NCI-H460 (cell line): ENCODE measurements at regions not wholly inside any gene's neighbourhood (a gene's known extent, or its start where the extent isn't known, plus 50 kb on each side); places are given as distances from the start of the nearest gene placed in this dataset.

Experiments used
- DNase-seq: peaks from one replicate; pipeline ENCODE4 v3.0.0-alpha.2; 2016; ENCODE audit warnings: low read depth; ENCODE audit errors: extremely low read depth

GRCh38 chr11:41849250-41849649, 389.8 kb upstream of the LRRC4C start:
- DNase-seq = no peak

DNA sequence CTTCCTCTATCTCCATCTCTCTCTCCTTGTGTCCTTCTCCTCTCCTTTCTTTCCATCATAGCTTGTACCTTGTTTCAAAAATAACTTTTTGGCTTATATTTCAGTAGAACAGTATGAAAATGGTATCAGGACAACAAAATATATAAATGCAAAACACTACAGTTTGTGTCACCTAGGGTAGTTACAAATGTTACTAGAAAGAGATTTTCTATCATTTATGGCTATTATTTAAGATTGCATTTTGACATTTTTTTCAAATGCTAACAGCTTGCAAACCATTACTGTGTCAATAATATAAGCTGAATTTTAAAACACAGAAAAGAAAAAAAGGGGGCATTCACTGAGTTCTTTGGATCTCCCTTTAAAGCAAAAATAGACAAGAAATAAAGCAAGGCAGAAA, 392.3 kb upstream of the LRRC4C start:
- no peak for DNase-seq

DNA sequence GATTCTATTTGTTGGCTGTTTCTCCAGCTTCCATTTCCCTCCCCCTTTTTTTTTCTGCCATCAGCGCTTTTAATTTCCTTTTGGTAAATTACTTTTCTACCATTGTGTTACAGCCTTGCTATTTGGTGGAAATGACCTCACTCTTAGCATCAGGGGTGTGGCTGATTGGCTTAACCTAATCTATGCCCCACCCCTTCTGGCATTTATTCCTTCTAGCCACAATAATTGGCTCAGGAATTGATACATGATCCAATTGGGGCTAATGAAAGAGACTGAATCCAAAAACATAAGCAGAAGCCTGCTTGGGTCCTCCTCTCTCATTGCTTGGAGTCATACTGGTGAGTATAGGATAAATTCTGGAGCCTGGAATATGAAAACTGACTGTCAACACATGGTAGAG, 402.4 kb upstream of the LRRC4C start:
- no peak for DNase-seq

- no peak for DNase-seq
Measured at GRCh38 chr11:41866525-41866924, 407.1 kb upstream of the LRRC4C start.

DNA sequence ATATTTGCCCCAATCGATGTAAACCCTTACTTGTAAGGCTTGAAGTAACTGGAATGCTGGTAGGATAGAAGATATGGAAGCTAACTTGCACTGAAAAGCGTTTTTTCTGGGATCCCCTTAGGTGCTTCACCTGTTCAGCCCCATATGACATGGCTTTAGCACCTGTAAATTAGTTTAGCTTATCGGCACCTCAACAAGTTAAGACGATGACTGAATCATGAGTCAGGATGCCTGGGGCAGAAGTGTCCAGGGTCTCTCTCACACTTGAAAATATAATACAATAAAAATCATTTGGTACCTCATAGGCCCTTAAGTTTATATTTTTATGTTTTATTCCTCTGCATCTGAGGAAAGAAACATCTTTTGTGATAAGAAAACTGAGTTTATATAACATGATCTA, 409.2 kb upstream of the LRRC4C start:
- no peak for DNase-seq

DNA sequence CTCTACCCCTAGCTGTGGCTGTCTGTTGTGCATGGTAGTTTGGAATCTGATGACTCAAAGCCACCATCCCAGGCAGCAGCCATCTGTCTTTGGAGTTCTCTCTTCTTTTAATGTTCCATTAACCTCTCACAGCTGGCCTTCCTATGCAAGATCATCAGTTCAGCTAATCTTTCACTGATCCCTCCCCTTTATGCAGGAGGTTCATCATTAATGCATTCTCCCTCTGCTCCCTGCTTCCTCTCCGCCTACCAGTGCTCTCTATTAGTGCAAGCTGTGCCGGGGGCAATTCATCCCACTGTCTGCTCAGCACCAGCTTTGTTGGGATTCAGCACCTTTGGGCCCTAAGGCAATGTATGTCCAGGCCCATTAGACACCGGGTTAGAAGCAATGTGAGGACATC, 413.0 kb upstream of the LRRC4C start:
- DNase-seq = no peak

GRCh38 chr11:41872870-41873269, 413.4 kb upstream of the LRRC4C start:
- no peak for DNase-seq

- DNase-seq = no peak
Measured at GRCh38 chr11:41878095-41878494, 418.6 kb upstream of the LRRC4C start.

- DNase-seq = peak; percentile 25
Measured at GRCh38 chr11:41879214-41879613, 419.8 kb upstream of the LRRC4C start.

DNA sequence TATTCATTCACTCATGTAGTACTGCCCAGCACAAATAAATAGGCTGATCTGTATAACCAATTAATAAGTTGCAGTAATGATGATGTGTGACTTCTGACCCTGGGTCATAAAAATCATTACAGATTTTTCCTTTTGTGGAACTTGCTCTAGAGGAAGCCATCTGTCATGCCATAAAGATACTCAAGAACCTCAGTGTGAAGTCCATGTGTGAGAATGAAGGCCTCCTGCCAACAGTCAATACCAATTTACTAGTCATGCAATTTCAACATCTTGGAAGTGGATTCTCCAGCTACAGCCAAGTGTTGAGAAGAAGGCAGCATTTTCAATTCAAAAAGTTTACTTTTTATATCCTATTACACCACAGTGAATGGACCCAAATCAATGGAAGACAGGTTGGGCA, 435.6 kb upstream of the LRRC4C start:
- DNase-seq = no peak

GRCh38 chr11:41897991-41898390, 438.5 kb upstream of the LRRC4C start:
- no peak for DNase-seq

DNA sequence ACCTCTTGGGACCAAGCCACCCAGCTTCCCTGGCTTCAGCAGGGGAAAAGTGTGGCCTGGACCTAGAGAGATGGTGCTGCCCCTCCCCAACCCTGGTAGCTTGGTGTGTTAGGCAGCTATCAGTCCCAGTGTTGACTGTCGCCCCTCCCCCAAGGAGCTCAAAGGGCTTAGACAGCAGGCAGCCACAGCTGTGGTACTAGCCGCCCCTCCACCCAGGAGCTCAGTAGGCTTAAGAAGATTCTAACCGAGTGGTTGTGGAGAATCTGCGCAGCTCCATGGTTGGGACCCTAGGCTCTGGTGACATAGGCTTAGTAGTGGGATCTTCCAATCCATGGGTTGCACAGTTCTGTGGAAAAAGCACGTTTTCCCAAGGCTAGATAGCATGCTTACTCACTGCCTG, 458.4 kb upstream of the LRRC4C start:
- DNase-seq = no peak

DNA sequence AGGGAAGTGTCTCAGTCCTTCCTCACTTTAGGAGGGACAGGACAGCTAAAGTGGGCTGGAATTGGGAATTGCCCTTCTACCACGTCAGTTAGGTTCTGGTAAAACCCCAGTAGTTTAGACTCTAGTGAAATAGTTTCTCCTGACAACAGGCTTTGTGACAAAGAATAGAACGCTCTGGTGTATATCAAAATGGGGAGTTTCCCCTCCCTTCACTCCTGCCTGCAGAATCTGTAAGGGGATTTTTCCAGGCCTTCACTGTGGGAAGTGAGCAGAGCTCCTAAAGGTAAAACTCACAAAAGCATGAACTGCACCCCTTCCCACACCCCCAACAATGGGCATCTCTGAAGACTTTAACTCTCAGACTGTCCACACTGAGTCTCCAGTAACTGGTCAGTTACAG, 460.9 kb upstream of the LRRC4C start:
- DNase-seq = no peak

- no peak for DNase-seq
Measured at GRCh38 chr11:41921746-41922390, 462.4 kb upstream of the LRRC4C start.

DNA sequence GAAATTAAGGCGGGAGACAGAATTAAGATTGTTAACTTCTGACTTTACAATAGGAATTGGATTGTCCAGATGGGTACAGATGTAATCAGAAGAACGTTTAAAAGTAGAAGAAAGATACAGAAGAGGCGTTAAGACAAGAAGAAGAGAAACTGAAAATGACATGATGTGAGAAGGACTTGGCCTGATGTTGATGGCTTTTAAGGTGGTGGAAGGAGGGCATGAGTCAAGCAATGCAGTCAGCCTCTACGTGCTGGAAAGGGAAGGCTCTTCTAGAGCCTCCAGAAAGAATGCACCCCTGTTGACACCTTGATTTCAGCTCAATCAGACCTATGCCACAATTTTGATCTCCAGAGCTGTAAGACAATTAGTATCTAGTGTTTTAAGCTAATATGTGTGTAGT, 466.9 kb upstream of the LRRC4C start:
- no peak for DNase-seq

- no peak for DNase-seq
Measured at GRCh38 chr11:41935241-41935640, 475.8 kb upstream of the LRRC4C start.

DNA sequence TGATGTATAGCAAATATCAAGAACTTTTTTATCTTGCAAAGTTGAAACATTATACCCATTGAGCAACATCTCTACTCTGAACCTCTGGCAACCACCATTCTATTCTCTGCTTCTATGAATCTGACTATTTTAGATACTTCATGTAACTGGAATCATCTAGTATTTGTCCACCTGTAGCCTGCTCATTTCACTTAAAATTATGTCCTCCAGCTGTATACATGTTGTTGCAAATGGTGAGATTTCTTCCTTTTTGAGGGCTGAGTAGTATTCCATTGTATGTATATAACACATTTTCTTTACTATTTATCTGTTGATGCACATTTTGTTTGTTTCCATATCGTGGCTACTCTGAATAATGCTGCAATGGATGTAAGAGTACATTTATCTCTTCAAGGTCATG, 476.3 kb upstream of the LRRC4C start:
- no peak for DNase-seq

DNA sequence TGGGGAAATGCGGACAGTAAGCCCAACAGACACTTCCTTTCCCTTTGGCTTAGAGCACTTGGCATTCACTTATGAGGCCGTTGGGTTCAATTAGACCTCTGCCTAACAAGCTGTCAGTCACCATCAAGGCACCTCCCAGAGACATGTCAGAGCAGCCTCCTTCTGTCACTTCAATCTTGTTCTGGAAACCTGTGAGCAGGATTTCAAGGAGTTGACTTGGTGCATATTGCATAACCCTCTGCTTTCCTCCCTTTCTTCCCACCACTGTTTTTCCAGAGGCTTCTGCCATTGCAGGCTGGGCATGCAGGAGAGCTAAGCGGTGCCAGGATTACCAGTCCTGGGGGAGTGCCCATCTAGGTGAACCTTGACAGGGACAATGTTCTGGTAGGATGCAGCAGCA, 484.2 kb upstream of the LRRC4C start:
- DNase-seq = no peak

DNA sequence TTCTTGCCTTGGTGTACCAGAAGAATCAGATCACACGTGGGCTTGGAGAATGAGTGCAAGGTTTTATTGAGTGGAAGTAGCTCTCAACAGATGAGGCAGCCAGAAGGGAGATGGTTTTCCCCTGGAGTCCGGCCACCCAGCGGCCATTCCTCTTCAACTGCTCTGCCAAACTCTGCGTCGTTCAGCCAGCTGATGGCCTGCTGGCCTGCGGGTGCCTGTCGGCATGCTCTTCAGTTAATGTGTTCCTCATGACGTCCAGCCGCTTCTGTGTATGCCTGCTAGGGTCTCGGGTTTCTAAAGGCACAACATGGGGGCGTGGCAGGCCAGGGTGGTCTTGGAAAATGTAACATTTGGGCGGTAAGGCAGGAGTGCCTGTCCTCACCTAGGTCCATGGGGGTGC, 487.9 kb upstream of the LRRC4C start:
- no peak for DNase-seq

- no peak for DNase-seq
Measured at GRCh38 chr11:41950470-41951143, 491.2 kb upstream of the LRRC4C start.

- no peak for DNase-seq
Measured at GRCh38 chr11:41954034-41954433, 494.6 kb upstream of the LRRC4C start.

GRCh38 chr11:41955066-41955465, 495.6 kb upstream of the LRRC4C start:
- no peak for DNase-seq
